Adrenal gland (tissue), 9 donors: ENCODE measurements at regions not wholly inside any gene's neighbourhood (a gene's known extent, or its start where the extent isn't known, plus 50 kb on each side); places are given as distances from the start of the nearest gene placed in this dataset.

Experiments used
- DNase-seq, 7 donors: peaks; one replicate each; pipeline ENCODE4 v3.0.0-alpha.2; 2019 to 2020
- H3K27ac ChIP-seq, 5 donors: fragments of 200-600 bp; sonication (generic) in 4 of 5; 1 replicate in 3 of 5; 2 replicates in 2 of 5; pipeline versions ENCODE4 v1.5.1 to v1.8.0; 2016 to 2020; ENCODE audit warnings: mild to moderate bottlenecking in 1 of 5
- H3K27me3 ChIP-seq: fragments of 200-600 bp; 2 replicates; pipeline ENCODE4 v1.8.0; 2021
- H3K36me3 ChIP-seq, 2 donors: fragments of 200-600 bp; replicated peaks in 1 of 2; 1 replicate in 1 of 2; 2 replicates in 1 of 2; pipeline versions ENCODE4 v1.5.1 to v1.8.0; 2018 to 2022
- H3K4me1 ChIP-seq, 2 donors: fragments of 200-600 bp; replicated peaks in 1 of 2; 1 replicate in 1 of 2; 2 replicates in 1 of 2; pipeline versions ENCODE4 v1.5.1 to v1.8.0; 2018 to 2021
- H3K4me3 ChIP-seq, 4 donors: fragments of 200-600 bp; sonication (generic) in 3 of 4; one replicate each; pipeline ENCODE4 v1.5.1; 2016 to 2018
- H3K9me3 ChIP-seq, 3 donors: fragments of 200-600 bp; sonication (generic) in 1 of 3; replicated peaks in 1 of 3; 1 replicate in 2 of 3; 2 replicates in 1 of 3; pipeline versions ENCODE4 v1.5.1 to v1.8.0; 2016 to 2021
- CTCF ChIP-seq, 6 experiments: fragments of 450-650 bp in 4 of 6; fragments of 200-600 bp in 2 of 6; sonication (generic) in 1 of 6; IDR thresholded peaks; 1 replicate in 5 of 6; 2 replicates in 1 of 6; pipeline versions ENCODE4 v1.5.1 to v1.8.0; 2016 to 2021; ENCODE audit warnings: antibody characterized with exemption in 6 of 6, mild to moderate bottlenecking in 2 of 6, moderate library complexity in 1 of 6
- POLR2A ChIP-seq, 2 donors: fragments of 450-650 bp; IDR thresholded peaks; one replicate each; pipeline ENCODE4 v1.6.1; 2017; ENCODE audit warnings: antibody characterized with exemption in 2 of 2, mild to moderate bottlenecking in 2 of 2, moderate library complexity in 1 of 2
- WGBS, 4 donors: extraction: QIAGEN DNeasy Blood & Tissue Kit in 2 of 4; methylation state at CpG; one replicate each; pipeline versions ENCODE4 v1.1.5 to v1.1.7; 2013 to 2017; 5-methylcytosine and 5-hydroxymethylcytosine counted together
- intact Hi-C, 2 donors: fragments of 100-400 bp; cut with DNase I; formaldehyde crosslinking; loops; one replicate each; pipeline versions ENCODE4 v1.14.1 to v1.15.0; 2022 to 2023
- donor health status: healthy with polysubstance abuse.
- donor health status: Bipolar disorder and iron deficiency.
- donor health status: DM: yes; HTN: yes; CAD: no.
- donor health status: DM: no; HTN: no; CAD: no.
- donor health status: DM: no; HTN: no; CAD: no.

GRCh38 chr5:54785729-54786591 is 199.4 kb downstream of the ESM1 start:
- TF ChIP-seq CTCF (IDR thresholded peaks at IDR 0.05) (peak in 3 of 6 experiments; percentile 38 to 49 (median 46)), POLR2A (IDR thresholded peaks at IDR 0.05) (no peak)
- intact Hi-C loops: no loop called here
- Histone ChIP-seq H3K4me3 (no peak overlapping the region), H3K9me3 (no peaks in the 10 kb centered on the region), H3K36me3 (no peaks in the 10 kb centered on the region), H3K4me1 (peaks cover 0 to 8% of the 10 kb centered on the region in 2 donors), H3K27ac (peak overlapping the region in 4 of 5 donors; percentile 1 to 36 (median 14)), H3K27me3 (no peaks in the 10 kb centered on the region)
- DNase-seq: peak; percentile 31 to 94 (median 91)
- 34 to 56% (median 40%) methylated on average over 8 to 9 of the region's 9 CpGs for WGBS, 4 donors

- no peak for TF ChIP-seq CTCF (IDR thresholded peaks at IDR 0.05)
- TF ChIP-seq POLR2A (IDR thresholded peaks at IDR 0.05): no peak
- no peak overlapping the region for H3K4me3 ChIP-seq
- no peaks in the 10 kb centered on the region for H3K36me3 ChIP-seq
- intact Hi-C loops: no loop called here
- H3K9me3 ChIP-seq: no peaks in the 10 kb centered on the region
- no peak for DNase-seq
- no peaks in the 10 kb centered on the region for H3K27me3 ChIP-seq
- H3K27ac ChIP-seq: no peak overlapping the region
- WGBS, 4 donors: 81 to 100% (median 88%) methylated on average over 2 of the region's 2 CpGs
- H3K4me1 ChIP-seq: no peaks in the 10 kb centered on the region
Observed at GRCh38 chr5:54778783-54779182, 206.6 kb downstream of the ESM1 start.

- intact Hi-C loops: no loop called here
- Histone ChIP-seq H3K9me3 (no peaks in the 10 kb centered on the region), H3K27me3 (no peaks in the 10 kb centered on the region), H3K4me1 (no peaks in the 10 kb centered on the region), H3K27ac (no peak overlapping the region), H3K4me3 (no peak overlapping the region), H3K36me3 (no peaks in the 10 kb centered on the region)
- no peak for DNase-seq
- TF ChIP-seq CTCF (IDR thresholded peaks at IDR 0.05) (no peak), POLR2A (IDR thresholded peaks at IDR 0.05) (no peak)
Observed at GRCh38 chr5:54775645-54776044, 209.7 kb downstream of the ESM1 start.

- no peaks in the 10 kb centered on the region for H3K27me3 ChIP-seq
- no peak overlapping the region for H3K4me3 ChIP-seq
- no peaks in the 10 kb centered on the region for H3K36me3 ChIP-seq
- no peaks in the 10 kb centered on the region for H3K9me3 ChIP-seq
- TF ChIP-seq CTCF (IDR thresholded peaks at IDR 0.05): no peak
- TF ChIP-seq POLR2A (IDR thresholded peaks at IDR 0.05): no peak
- H3K27ac ChIP-seq: no peak overlapping the region
- intact Hi-C loops: no loop called here
- DNase-seq: peak in 3 of 7 donors; percentile 13 to 49 (median 25)
- H3K4me1 ChIP-seq: no peaks in the 10 kb centered on the region
- 79 to 84% (median 82%) methylated on average over 10 of the region's 10 CpGs for WGBS, 4 donors
Observed at GRCh38 chr5:54774281-54775170, 210.9 kb downstream of the ESM1 start.
